Thyroid gland (tissue), 4 donors: ENCODE measurements at regions not wholly inside any gene's neighbourhood (a gene's known extent, or its start where the extent isn't known, plus 50 kb on each side); places are given as distances from the start of the nearest gene placed in this dataset.

Experiments
- CTCF ChIP-seq, 6 experiments: fragments of 200-600 bp in 3 of 6; fragments of 450-650 bp in 3 of 6; sonication (generic) in 3 of 6; IDR thresholded peaks; one replicate each; pipeline ENCODE4 v1.5.1; 2016 to 2019; ENCODE audit warnings: antibody characterized with exemption in 6 of 6, mild to moderate bottlenecking in 2 of 6, inconsistent platforms in 1 of 6, moderate library complexity in 1 of 6
- POLR2A ChIP-seq, 2 donors: fragments of 450-650 bp; IDR thresholded peaks; one replicate each; pipeline ENCODE4 v1.6.1; 2017; ENCODE audit warnings: antibody characterized with exemption in 2 of 2, mild to moderate bottlenecking in 2 of 2, moderate library complexity in 1 of 2

- TF ChIP-seq CTCF (IDR thresholded peaks at IDR 0.05): no peak
- TF ChIP-seq POLR2A (IDR thresholded peaks at IDR 0.05): no peak
Measured at GRCh38 chr10:108612485-108612884, 1310.8 kb downstream of the XPNPEP1 start.
